ENCODE measurements at regions not wholly inside any gene's neighbourhood (a gene's known extent, or its start where the extent isn't known, plus 50 kb on each side); places are given as distances from the start of the nearest gene placed in this dataset.

GRCh38 chr10:131689016-131689415 is 211.8 kb upstream of the PPP2R2D start:
- DNase-seq (ENCODE audit: low read depth in 2 of 2): no peak

DNA sequence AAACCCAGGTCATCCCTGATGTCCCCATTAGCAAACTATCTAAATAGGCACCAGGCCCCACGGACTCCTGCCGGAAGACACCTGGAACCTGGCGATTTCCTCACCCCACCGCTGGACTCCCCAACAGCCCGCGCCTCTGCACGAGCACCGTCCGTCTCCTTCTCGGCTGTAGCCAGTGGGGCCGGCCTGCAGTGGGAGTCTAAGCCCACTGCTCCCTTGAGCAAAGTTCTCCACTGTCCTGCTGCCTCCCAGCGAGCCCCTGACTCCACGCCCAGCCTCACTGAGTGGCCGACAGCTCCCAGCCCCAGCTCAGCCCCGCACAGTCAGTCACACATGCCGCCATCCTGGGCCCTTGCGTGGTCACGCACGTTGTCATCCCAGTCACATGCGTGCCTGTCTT is 211.3 kb upstream of the PPP2R2D start:
- DNase-seq (ENCODE audit: low read depth in 2 of 2): no peak

DNA sequence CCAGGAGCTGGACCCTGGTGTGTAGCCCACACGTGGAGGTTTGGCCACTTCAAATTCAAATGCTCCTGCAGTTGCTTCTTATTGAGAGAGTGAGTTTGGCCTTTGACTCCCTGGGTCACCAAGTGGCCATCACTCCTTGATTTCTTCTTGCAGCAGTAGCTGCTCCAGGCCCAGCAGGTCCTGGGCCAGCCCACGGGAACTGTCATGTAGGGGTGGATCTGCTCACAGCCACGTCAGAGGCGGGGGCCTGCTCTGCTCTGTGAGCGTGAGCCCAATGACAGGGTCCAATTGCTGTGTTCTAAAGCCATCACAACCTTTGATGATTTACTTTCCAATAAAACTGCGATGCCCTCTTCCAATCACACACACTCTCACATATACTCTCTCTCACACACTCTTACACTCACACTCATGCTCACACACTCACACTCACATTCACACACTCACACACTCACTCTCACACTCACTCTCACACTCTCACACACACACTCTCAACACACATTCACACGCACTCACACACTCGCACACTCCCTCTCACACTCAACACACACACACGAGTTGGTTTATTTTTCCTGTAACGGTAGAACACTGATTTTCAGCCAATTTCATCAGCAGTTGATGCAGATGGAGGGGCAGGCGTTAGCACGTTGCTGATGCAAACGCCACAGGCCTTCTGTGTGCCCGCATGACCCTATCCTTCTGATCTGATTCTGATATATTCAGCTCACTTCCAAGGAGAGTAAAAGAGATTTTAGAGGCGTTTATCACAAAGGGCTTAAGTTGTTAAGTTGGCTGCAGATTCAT is 210.7 kb upstream of the PPP2R2D start:
- no peak for DNase-seq (ENCODE audit: low read depth in 2 of 2)

GRCh38 chr10:131690805-131691239 is 210.0 kb upstream of the PPP2R2D start:
- no peak for DNase-seq (ENCODE audit: low read depth in 2 of 2)

GRCh38 chr10:131691481-131692090 is 209.2 kb upstream of the PPP2R2D start:
- no peak for DNase-seq (ENCODE audit: low read depth in 2 of 2)

- DNase-seq (ENCODE audit: low read depth in 2 of 2): no peak
These were observed 208.6 kb upstream of the PPP2R2D start for GRCh38 chr10:131692176-131692575.

DNA sequence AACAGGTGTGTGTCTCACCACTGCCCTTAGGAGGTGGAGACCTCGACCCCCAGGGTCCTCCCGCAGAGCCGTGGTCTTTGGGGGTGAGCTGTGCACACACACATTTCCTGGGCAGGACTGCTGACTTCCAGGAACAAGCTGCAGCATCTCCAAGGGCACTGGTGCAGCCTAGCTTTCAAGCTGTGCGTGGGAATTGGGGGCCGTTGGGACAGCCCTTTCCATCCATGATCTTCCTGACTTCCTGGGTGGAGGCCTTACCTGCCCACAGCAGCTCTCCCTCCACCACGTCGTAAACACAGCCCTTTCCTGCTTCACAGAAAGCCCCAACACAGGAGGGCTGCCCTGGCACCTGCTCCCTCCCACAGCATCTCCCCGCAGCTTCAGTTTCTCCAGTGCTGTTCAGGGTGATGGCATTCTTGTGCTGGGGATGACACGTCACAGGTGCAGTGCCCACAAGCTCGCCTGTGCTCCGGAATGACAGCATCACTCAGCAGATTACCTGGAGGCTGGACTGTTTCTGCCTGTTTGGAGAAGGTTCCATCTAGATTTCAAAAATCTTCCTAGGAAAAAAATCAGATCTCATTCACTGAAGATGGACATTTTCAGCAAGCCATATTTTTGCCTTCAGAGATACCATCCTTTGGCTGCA is 208.0 kb upstream of the PPP2R2D start:
- no peak for DNase-seq (ENCODE audit: low read depth in 2 of 2)

DNA sequence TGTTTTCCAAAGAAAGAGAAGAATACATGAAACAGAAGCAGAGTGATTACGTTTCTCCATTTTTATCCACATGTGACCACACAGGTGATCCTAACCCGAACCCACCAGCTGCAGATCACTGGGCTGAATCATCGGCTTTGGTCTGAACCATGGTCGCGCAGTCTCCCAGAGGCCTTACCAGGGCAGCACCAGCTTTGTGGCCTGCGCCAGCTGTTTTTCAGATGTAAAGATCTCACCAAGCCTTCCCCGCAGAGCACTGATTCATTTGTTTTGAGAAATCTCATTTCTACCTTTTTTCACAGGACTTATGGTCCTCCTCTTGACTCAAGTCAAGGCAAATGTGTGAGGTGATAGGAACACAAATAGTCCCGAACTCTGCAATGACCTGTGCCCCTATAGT is 207.0 kb upstream of the PPP2R2D start:
- DNase-seq (ENCODE audit: low read depth in 2 of 2): no peak

DNA sequence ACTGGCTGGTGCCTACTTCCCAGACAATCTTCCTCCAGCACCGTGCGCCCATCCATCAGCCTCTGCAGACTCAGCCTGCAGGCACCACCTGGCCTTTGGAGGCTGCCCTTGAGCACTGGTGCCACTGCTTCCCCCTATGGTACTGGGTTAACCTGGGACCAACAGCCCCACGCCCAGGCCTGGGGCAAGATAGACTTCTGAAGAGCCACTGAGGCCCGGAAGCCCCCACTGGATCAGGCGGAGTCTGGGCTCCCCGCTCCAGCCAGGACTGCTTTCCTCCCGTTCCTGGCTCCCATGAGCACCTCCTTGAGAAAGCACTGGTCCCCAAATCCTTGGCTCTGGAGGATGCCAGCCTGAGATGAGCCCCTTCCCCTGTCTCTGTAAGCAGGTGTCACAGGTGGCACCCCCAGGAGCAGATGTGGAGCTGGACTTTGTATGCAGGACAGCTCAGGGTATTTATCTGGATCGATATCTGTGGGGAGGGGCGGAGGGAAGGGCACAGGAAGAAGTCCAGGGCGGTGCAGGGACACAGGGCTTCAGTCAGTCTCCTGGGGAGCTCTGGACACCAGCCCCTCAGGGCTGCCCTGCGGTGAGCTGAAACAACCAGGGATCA is 206.5 kb upstream of the PPP2R2D start:
- no peak for DNase-seq (ENCODE audit: low read depth in 2 of 2)

DNA sequence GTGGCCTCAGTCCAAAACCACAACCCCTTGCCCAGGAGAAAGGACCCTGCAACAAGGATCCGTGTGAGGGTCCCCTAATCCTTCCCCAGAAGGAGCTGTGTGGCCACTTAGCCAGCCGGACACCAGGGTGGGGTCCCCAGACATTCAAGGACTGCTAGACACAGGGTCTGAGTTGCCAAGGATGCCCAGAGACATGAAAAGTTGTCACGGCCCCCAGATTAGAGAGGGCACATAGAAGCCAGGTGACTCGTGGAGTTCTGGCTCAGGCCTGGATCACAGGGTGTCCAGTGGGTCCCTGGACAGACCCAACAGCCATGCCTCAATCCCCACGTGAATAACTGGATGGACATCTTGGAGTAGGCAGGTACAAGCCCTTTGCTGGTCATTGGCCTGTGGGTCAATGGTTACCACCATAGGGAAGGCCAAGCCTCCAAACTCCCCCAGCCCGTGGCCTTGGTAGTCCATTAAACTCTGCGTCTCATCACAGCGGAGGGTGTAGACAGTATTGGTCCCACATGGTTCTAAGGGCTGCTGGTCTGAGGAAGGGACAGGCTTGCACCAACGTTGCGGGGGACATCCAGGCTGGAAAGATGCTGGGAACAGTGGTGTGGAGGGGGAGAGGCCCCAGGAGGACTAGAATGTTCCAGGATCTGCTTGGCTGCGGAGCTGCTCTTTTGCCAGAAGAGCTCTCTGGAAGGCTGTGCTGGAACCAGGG is 205.9 kb upstream of the PPP2R2D start:
- no peak for DNase-seq (ENCODE audit: low read depth in 2 of 2)

- DNase-seq (ENCODE audit: low read depth in 2 of 2): no peak
These were observed 205.2 kb upstream of the PPP2R2D start for GRCh38 chr10:131695496-131696165.

GRCh38 chr10:131697476-131698128 is 203.2 kb upstream of the PPP2R2D start:
- DNase-seq (ENCODE audit: low read depth in 2 of 2): no peak

DNA sequence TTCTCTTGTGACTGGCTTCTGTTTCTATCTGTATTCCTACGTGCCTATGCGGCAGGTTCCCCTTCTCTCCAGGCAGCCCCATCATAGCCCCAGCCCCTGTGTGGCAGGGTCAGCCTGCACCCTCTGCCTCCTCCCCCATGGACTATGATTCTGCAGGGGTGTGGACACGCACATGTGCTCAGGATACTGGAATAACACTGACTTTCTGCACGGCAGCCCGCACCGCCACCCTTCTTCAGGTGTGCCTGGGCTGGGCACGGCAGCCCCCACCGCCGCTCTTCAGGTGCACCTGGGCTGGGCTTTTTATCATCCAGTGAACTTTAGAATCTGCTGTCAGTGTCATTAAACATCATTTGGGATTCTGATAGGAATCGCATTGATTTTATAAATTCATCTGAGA is 202.6 kb upstream of the PPP2R2D start:
- DNase-seq (ENCODE audit: low read depth in 2 of 2): no peak

GRCh38 chr10:131698986-131699385 is 201.8 kb upstream of the PPP2R2D start:
- no peak for DNase-seq (ENCODE audit: low read depth in 2 of 2)

DNA sequence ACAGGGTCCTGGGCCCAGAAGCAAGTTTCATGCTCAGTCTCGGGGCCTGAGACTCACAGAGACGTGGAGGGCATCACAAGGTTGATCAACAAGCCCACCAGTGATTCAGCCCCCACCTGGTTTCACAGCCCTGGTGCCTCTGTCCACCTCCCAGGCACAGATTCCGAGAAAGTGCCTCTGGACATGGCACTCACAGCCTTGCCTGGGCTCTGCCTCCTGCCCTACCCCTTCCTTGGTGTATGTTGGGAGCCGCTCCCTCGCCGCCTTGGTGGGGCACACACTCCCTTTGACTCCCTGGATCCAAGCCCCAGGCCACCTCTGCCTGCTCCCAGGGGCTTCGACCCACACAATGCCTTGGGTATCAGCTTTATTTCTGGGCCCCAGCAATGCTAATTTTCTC is 200.8 kb upstream of the PPP2R2D start:
- no peak for DNase-seq (ENCODE audit: low read depth in 2 of 2)

GRCh38 chr10:131700506-131700905 is 200.3 kb upstream of the PPP2R2D start:
- no peak for DNase-seq (ENCODE audit: low read depth in 2 of 2)

- no peak for DNase-seq (ENCODE audit: low read depth in 2 of 2)
These were observed 199.5 kb upstream of the PPP2R2D start for GRCh38 chr10:131701131-131701947.

GRCh38 chr10:131702531-131703356 is 198.1 kb upstream of the PPP2R2D start:
- DNase-seq (ENCODE audit: low read depth in 2 of 2): no peak

GRCh38 chr10:131703541-131703940 is 197.3 kb upstream of the PPP2R2D start:
- no peak for DNase-seq (ENCODE audit: low read depth in 2 of 2)
